ENCODE measurements at regions not wholly inside any gene's neighbourhood (a gene's known extent, or its start where the extent isn't known, plus 50 kb on each side); places are given as distances from the start of the nearest gene placed in this dataset.

- Mint-ChIP-seq H3K4me3 (no peak overlapping the region), H3K9me3 (no peaks in the 10 kb centered on the region), H3K36me3 (no peaks in the 10 kb centered on the region), H3K27me3 (peaks cover 15% of the 10 kb centered on the region), H3K27ac (no peak overlapping the region), H3K4me1 (ENCODE audit: low read depth) (no peaks in the 10 kb centered on the region)
- CTCF ChIA-PET: no interaction called here
- POLR2A ChIA-PET: no interaction called here
- no peak for DNase-seq
- intact Hi-C loops (cut with micrococcal nuclease): no loop called here
Observed at GRCh38 chr2:9099341-9099751, 95.9 kb upstream of the MBOAT2 start.

DNA sequence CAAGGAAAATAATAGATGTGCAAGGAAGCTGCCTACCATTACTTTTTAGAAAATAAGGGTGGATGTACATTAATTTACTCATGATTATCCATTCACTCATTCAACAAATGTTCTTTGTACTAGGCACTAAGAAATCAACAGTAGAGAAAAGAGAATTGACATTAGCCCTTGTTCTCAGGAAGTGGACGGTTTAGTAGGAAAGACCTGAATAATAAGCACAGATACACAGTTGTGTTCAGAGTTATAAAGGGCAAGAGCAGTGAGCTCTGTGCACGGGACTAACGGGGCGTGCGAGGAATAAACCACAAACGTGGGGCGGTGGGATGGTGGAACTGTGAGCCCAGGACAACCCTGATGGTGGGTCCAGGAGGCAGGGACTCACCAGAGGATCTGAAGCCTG is 94.4 kb upstream of the MBOAT2 start:
- H3K36me3 Mint-ChIP-seq: no peaks in the 10 kb centered on the region
- no peak overlapping the region for H3K4me3 Mint-ChIP-seq
- DNase-seq: no peak
- no peaks in the 10 kb centered on the region for H3K9me3 Mint-ChIP-seq
- H3K27me3 Mint-ChIP-seq: peaks cover 26% of the 10 kb centered on the region
- H3K27ac Mint-ChIP-seq: no peak overlapping the region
- ChIA-PET POLR2A (no interaction called here), CTCF (no interaction called here)
- intact Hi-C loops (cut with micrococcal nuclease): no loop called here
- no peaks in the 10 kb centered on the region for H3K4me1 Mint-ChIP-seq (ENCODE audit: low read depth)

- Mint-ChIP-seq H3K9me3 (no peaks in the 10 kb centered on the region), H3K27me3 (peaks cover 30% of the 10 kb centered on the region), H3K4me1 (ENCODE audit: low read depth) (no peaks in the 10 kb centered on the region), H3K27ac (no peak overlapping the region), H3K4me3 (no peak overlapping the region), H3K36me3 (no peaks in the 10 kb centered on the region)
- DNase-seq: no peak
- intact Hi-C loops (cut with micrococcal nuclease): no loop called here
- ChIA-PET POLR2A (no interaction called here), CTCF (no interaction called here)
Observed at GRCh38 chr2:9097239-9097638, 93.8 kb upstream of the MBOAT2 start.

GRCh38 chr2:9096761-9097160 is 93.3 kb upstream of the MBOAT2 start:
- ChIA-PET POLR2A (no interaction called here), CTCF (no interaction called here)
- no peaks in the 10 kb centered on the region for H3K9me3 Mint-ChIP-seq
- H3K4me1 Mint-ChIP-seq (ENCODE audit: low read depth): no peaks in the 10 kb centered on the region
- no peaks in the 10 kb centered on the region for H3K36me3 Mint-ChIP-seq
- no peak overlapping the region for H3K4me3 Mint-ChIP-seq
- no peak for DNase-seq
- peaks cover 32% of the 10 kb centered on the region for H3K27me3 Mint-ChIP-seq
- H3K27ac Mint-ChIP-seq: no peak overlapping the region
- intact Hi-C loops (cut with micrococcal nuclease): no loop called here

- peaks cover 30% of the 10 kb centered on the region for H3K27me3 Mint-ChIP-seq
- intact Hi-C loops (cut with micrococcal nuclease): no loop called here
- no peak overlapping the region for H3K27ac Mint-ChIP-seq
- no peak overlapping the region for H3K4me3 Mint-ChIP-seq
- CTCF ChIA-PET: no interaction called here
- no peak for DNase-seq
- H3K9me3 Mint-ChIP-seq: no peaks in the 10 kb centered on the region
- no peaks in the 10 kb centered on the region for H3K36me3 Mint-ChIP-seq
- H3K4me1 Mint-ChIP-seq (ENCODE audit: low read depth): no peaks in the 10 kb centered on the region
- POLR2A ChIA-PET: no interaction called here
Observed at GRCh38 chr2:9095690-9096089, 92.2 kb upstream of the MBOAT2 start.

DNA sequence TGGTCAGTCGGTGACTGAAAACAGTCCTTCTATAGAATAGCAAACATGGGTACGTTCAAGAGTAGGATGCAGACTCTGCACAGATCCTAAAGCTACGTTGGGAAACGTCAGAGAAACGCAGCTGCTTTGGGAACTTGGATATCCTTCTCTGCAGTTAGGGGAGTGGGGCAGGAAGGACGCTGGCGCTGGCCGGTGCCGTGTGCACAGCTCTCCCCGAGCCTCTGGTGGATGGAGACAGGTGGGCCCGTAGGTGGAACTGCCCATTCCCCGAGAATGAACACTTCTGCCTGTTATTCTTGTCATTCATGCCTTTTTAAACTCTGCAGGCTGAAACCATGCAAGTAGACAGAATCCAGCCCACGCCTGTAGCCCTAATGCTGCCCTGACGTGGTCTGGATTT is 91.7 kb upstream of the MBOAT2 start:
- Mint-ChIP-seq H3K27me3 (peaks cover 30% of the 10 kb centered on the region), H3K4me1 (ENCODE audit: low read depth) (no peaks in the 10 kb centered on the region), H3K36me3 (no peaks in the 10 kb centered on the region), H3K4me3 (no peak overlapping the region), H3K27ac (no peak overlapping the region), H3K9me3 (no peaks in the 10 kb centered on the region)
- no peak for DNase-seq
- ChIA-PET CTCF (no interaction called here), POLR2A (no interaction called here)
- intact Hi-C loops (cut with micrococcal nuclease): no loop called here

DNA sequence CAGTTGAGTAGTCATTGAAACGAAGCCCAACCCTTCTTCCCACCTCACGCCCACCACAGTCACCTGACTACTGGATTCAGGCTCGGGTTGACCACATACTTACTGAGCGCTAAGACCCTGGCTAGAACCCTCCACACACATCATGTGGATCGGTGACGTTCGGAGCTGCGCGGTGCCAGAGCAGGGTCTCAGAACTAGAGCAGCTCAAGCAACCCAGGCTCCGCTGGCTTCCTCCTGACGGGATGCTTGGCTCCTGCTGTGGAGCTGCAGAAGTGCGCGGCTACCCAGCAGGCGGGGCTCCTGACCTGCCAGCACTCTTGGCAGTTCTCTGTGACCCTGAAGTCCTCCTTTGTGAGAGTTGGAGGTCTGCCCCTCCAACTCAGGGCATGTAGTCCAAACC is 90.6 kb upstream of the MBOAT2 start:
- H3K36me3 Mint-ChIP-seq: no peaks in the 10 kb centered on the region
- CTCF ChIA-PET: no interaction called here
- no peaks in the 10 kb centered on the region for H3K4me1 Mint-ChIP-seq (ENCODE audit: low read depth)
- H3K9me3 Mint-ChIP-seq: no peaks in the 10 kb centered on the region
- DNase-seq: no peak
- POLR2A ChIA-PET: no interaction called here
- intact Hi-C loops (cut with micrococcal nuclease): no loop called here
- no peak overlapping the region for H3K27ac Mint-ChIP-seq
- H3K4me3 Mint-ChIP-seq: no peak overlapping the region
- H3K27me3 Mint-ChIP-seq: peaks cover 30% of the 10 kb centered on the region

- CTCF ChIA-PET: interaction anchor here (1.0 kb wide), 1 partner anchor 11 kb away, joined by 3 read pairs; no protein-coding TSS in a partner anchor
- Mint-ChIP-seq H3K4me1 (ENCODE audit: low read depth) (no peaks in the 10 kb centered on the region), H3K4me3 (no peak overlapping the region), H3K27me3 (peaks cover 30% of the 10 kb centered on the region), H3K27ac (no peak overlapping the region), H3K36me3 (no peaks in the 10 kb centered on the region), H3K9me3 (no peaks in the 10 kb centered on the region)
- POLR2A ChIA-PET: no interaction called here
- intact Hi-C loops (cut with micrococcal nuclease): no loop called here
- no peak for DNase-seq
Observed at GRCh38 chr2:9093324-9093723, 89.8 kb upstream of the MBOAT2 start.

DNA sequence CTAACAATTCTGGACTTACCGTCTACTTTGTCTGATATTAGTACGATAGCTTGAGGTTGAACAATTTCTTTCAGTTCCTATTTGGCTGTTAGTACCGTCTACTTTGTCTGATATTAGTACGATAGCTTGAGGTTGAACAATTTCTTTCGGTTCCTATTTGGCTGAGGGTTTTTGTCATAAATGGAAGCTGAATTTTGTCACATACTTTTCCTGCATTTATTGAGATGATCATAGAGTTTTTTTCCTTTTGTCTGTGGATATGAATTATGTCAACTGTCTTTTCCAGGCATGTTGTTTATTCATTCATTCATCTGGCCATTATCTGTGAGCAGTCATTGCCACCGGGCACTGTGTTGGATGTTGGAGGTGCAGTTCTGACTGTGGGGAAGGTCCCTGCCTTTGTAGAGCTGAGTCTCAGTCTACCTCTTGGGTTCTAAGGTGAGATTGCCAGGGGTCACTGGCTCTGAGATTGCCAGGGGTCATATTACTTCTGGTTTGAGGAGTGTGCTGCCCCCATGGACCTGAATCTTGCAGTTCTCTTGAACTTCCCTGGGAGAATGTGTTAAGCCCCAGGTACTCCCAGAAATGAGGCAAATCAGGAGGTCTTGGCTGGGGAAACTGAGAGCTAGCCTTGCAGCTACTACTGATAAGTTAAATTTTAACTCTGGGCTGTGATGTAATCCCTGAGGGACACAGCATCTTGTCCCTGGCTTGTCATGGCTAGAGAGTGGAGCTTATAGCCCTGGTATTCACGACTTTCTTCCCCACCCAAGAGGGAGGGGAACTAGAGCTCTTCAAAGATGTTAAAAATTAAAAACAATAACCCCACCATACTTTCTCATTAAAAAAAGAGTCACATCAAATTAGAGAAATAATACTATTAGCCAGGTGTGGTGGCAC is 89.1 kb upstream of the MBOAT2 start:
- Mint-ChIP-seq H3K4me3 (no peak overlapping the region), H3K27ac (no peak overlapping the region)
- intact Hi-C loops (cut with micrococcal nuclease): no loop called here

GRCh38 chr2:9091811-9092210 is 88.3 kb upstream of the MBOAT2 start:
- ChIA-PET CTCF (no interaction called here), POLR2A (no interaction called here)

More for the DNA sequence above, 89.1 kb upstream of the MBOAT2 start:
- peaks cover 27% of the 10 kb centered on the region for H3K27me3 Mint-ChIP-seq
- H3K9me3 Mint-ChIP-seq: no peaks in the 10 kb centered on the region
- H3K4me1 Mint-ChIP-seq (ENCODE audit: low read depth): no peaks in the 10 kb centered on the region
- POLR2A ChIA-PET: no interaction called here
- no peak for DNase-seq
- H3K36me3 Mint-ChIP-seq: no peaks in the 10 kb centered on the region
- CTCF ChIA-PET: interaction anchor here (1.0 kb wide), 1 partner anchor 11 kb away, joined by 3 read pairs; no protein-coding TSS in a partner anchor

DNA sequence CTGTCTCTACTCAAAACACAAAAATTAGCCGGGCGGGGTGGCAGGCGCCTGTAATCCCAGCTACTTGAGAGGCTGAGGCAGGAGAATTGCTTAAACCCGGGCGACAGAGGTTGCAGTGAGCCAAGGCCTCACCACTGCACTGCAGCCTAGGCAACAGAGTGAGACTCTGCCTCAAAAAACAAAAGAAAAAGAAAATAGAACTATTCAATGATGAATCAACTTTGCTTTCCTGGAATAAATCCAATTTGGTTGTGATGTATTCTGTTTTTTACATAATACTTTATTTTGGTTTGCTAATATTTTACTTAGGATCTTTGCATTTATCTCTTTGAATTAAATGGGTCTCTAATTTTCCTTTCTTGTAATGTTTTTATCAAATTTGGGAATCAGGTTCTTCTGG is 86.3 kb upstream of the MBOAT2 start:
- ChIA-PET POLR2A (no interaction called here), CTCF (no interaction called here)
- H3K4me3 Mint-ChIP-seq: no peak overlapping the region

More at GRCh38 chr2:9091811-9092210, 88.3 kb upstream of the MBOAT2 start:
- H3K4me1 Mint-ChIP-seq (ENCODE audit: low read depth): no peaks in the 10 kb centered on the region
- peaks cover 27% of the 10 kb centered on the region for H3K27me3 Mint-ChIP-seq
- intact Hi-C loops (cut with micrococcal nuclease): no loop called here
- no peaks in the 10 kb centered on the region for H3K36me3 Mint-ChIP-seq
- no peak overlapping the region for H3K27ac Mint-ChIP-seq
- no peak for DNase-seq
- no peaks in the 10 kb centered on the region for H3K9me3 Mint-ChIP-seq
- no peak overlapping the region for H3K4me3 Mint-ChIP-seq

DNA sequence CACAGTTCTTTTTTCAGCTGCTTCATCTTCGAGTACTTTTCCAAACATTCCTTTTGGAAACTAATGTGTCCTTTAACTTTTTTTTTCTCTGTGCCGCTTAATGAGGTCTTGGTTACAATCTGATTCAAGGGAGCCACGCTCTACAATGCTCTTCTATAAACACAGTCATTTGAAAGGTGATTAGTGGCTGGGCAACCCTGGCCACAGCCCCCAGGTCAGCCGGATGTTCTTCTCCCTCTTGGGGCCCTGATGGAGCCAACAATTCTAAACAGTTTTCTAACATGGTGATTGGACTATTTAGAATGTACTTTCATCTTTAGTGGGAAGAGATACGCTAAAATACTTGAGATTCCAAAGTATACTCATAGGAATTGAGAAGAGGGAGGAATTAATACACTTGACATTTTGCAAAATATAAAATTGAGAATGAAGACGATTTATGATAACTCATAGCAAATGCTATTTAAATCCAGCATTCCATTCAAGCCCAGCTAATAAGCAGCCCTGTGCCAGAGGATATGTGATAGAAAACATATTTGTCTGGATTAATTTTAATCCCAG is 83.7 kb upstream of the MBOAT2 start:
- POLR2A ChIA-PET: no interaction called here
- no peak for DNase-seq
- Mint-ChIP-seq H3K4me1 (ENCODE audit: low read depth) (no peaks in the 10 kb centered on the region), H3K27ac (no peak overlapping the region), H3K9me3 (peaks cover 2% of the 10 kb centered on the region), H3K36me3 (no peaks in the 10 kb centered on the region), H3K4me3 (no peak overlapping the region), H3K27me3 (peaks cover 1% of the 10 kb centered on the region)
- CTCF ChIA-PET: no interaction called here
- intact Hi-C loops (cut with micrococcal nuclease): no loop called here

More for the DNA sequence above, 86.3 kb upstream of the MBOAT2 start:
- DNase-seq: no peak
- Mint-ChIP-seq H3K4me1 (ENCODE audit: low read depth) (no peaks in the 10 kb centered on the region), H3K9me3 (no peaks in the 10 kb centered on the region), H3K27me3 (peaks cover 19% of the 10 kb centered on the region), H3K27ac (no peak overlapping the region), H3K36me3 (no peaks in the 10 kb centered on the region)
- intact Hi-C loops (cut with micrococcal nuclease): no loop called here

DNA sequence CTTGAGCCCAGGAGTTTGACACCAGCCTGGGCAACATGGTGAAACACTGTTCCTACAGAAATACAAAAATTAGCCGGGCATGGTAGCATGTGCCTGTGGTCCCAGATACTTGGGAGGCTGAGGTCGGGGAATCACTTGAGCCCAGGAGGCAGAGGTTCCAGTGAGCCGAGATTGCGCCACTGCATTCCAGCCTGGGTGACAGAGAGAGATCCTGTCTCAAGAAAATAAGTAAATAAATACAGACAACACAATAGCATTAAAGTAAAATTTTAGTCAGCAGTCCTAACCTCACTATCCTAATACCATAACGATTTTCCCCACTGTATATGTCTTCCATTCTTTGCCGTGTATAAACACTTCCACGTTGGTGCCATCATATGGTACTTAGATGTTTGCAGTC is 83.0 kb upstream of the MBOAT2 start:
- no peak overlapping the region for H3K4me3 Mint-ChIP-seq
- CTCF ChIA-PET: no interaction called here
- H3K4me1 Mint-ChIP-seq (ENCODE audit: low read depth): no peaks in the 10 kb centered on the region
- intact Hi-C loops (cut with micrococcal nuclease): no loop called here
- POLR2A ChIA-PET: no interaction called here
- H3K9me3 Mint-ChIP-seq: peaks cover 6% of the 10 kb centered on the region
- H3K36me3 Mint-ChIP-seq: no peaks in the 10 kb centered on the region
- no peak for DNase-seq
- no peaks in the 10 kb centered on the region for H3K27me3 Mint-ChIP-seq
- H3K27ac Mint-ChIP-seq: no peak overlapping the region

Data from activated CD4-positive, alpha-beta memory T cell treated with anti-CD3 and anti-CD28 coated beads for 36 hours (primary cell).